HG03439 (cell line): ENCODE measurements at regions not wholly inside any gene's neighbourhood (a gene's known extent, or its start where the extent isn't known, plus 50 kb on each side); places are given as distances from the start of the nearest gene placed in this dataset.

Experiments used
- ATAC-seq: cut with Tn5 transposase; IDR thresholded peaks from one replicate; pipeline ENCODE4 v1.9.1; 2021; ENCODE audit warnings: mild to moderate bottlenecking, moderate library complexity; ENCODE audit not compliant: unreplicated experiment

GRCh38 chr16:14337303-14338191 lies 266.4 kb downstream of the MRTFB start:
- ATAC-seq, result no peak

GRCh38 chr16:14335297-14335696 lies 264.2 kb downstream of the MRTFB start:
- no peak for ATAC-seq

- ATAC-seq, result no peak
Measured at GRCh38 chr16:14334366-14335080, 263.4 kb downstream of the MRTFB start.

- ATAC-seq, result no peak
Measured at GRCh38 chr16:14333361-14333760, 262.2 kb downstream of the MRTFB start.

GRCh38 chr16:14331020-14331419 lies 259.9 kb downstream of the MRTFB start:
- ATAC-seq, result no peak

GRCh38 chr16:14329727-14330350 lies 258.7 kb downstream of the MRTFB start:
- no peak for ATAC-seq

- ATAC-seq, result no peak
Measured at GRCh38 chr16:14325502-14326401, 254.6 kb downstream of the MRTFB start.

GRCh38 chr16:14324581-14324980 lies 253.5 kb downstream of the MRTFB start:
- ATAC-seq, result no peak

GRCh38 chr16:14322186-14322585 lies 251.1 kb downstream of the MRTFB start:
- ATAC-seq, result no peak

GRCh38 chr16:14321542-14321941 lies 250.4 kb downstream of the MRTFB start:
- ATAC-seq, result no peak

- no peak for ATAC-seq
Measured at GRCh38 chr16:14320406-14320805, 249.3 kb downstream of the MRTFB start.
